H1 (cell line): ENCODE measurements at regions not wholly inside any gene's neighbourhood (a gene's known extent, or its start where the extent isn't known, plus 50 kb on each side); places are given as distances from the start of the nearest gene placed in this dataset.

Experiments used
- CTCF ChIA-PET: fragments of 300-600 bp; sonication (Branson Sonifier 250); formaldehyde crosslinking; loops from one replicate; lab custom pipeline; 2021; ENCODE audit not compliant: partially characterized antibody; lab: Charles Lee
- POLR2A ChIA-PET: fragments of 300-600 bp; sonication (Branson Sonifier 250); formaldehyde crosslinking; loops from one replicate; lab custom pipeline; 2021; ENCODE audit warnings: inconsistent platforms; ENCODE audit not compliant: partially characterized antibody; lab: Charles Lee
- DNase-seq, 2 experiments: peaks; one replicate each; pipeline versions ENCODE4 v3.0.0 to v3.0.0-alpha.2; 2010 to 2022; ENCODE audit warnings: low spot score in 2 of 2, low read depth in 1 of 2, mixed read lengths in 1 of 2
- FAIRE-seq: peaks from 2 replicates; lab custom pipeline; 2011; peaks lifted over from hg19 to GRCh38; lab: Jason Lieb, UNC
- H2AFZ ChIP-seq: 2 replicates; pipeline ENCODE4 v1.8.1; 2012; ENCODE audit warnings: low read length, inconsistent platforms
- H2AK5ac ChIP-seq: 2 replicates; pipeline ENCODE4 v1.6.1; 2013; ENCODE audit warnings: low read depth, low read length
- H2BK120ac ChIP-seq: replicated peaks from 2 replicates; pipeline ENCODE3; 2013; ENCODE audit warnings: low read depth, low read length, inconsistent platforms
- H2BK12ac ChIP-seq: 2 replicates; pipeline ENCODE4 v1.6.1; 2013; ENCODE audit warnings: low read depth, low read length
- H2BK15ac ChIP-seq: 2 replicates; pipeline ENCODE4 v1.6.1; 2013; ENCODE audit warnings: low read length
- H2BK20ac ChIP-seq: 2 replicates; pipeline ENCODE4 v1.6.1; 2013; ENCODE audit warnings: low read length
- H2BK5ac ChIP-seq: 2 replicates; pipeline ENCODE4 v1.6.1; 2013; ENCODE audit warnings: low read depth, low read length
- H3K14ac ChIP-seq: 2 replicates; pipeline ENCODE4 v1.6.1; 2013; ENCODE audit warnings: inconsistent platforms; ENCODE audit not compliant: insufficient read length
- H3K18ac ChIP-seq: 2 replicates; pipeline ENCODE4 v1.6.1; 2013; ENCODE audit warnings: low read length; ENCODE audit errors: extremely low read depth
- H3K23ac ChIP-seq: 2 replicates; pipeline ENCODE4 v1.6.1; 2013; ENCODE audit warnings: inconsistent platforms; ENCODE audit not compliant: insufficient read length
- H3K23me2 ChIP-seq: 2 replicates; pipeline ENCODE4 v1.6.1; 2013; ENCODE audit warnings: low read depth, low read length
- H3K27ac ChIP-seq: 2 replicates; pipeline ENCODE4 v1.6.1; 2011; ENCODE audit warnings: low read depth, low read length, inconsistent platforms
- H3K27me3 ChIP-seq, 4 experiments: replicated peaks in 1 of 4; 1 replicate in 1 of 4; 2 replicates in 3 of 4; pipeline versions ENCODE4 v1.6.1 to v1.8.1; 2011 to 2013; ENCODE audit warnings: low read length in 3 of 4, mild to moderate bottlenecking in 3 of 4, inconsistent platforms in 2 of 4, mixed read lengths in 2 of 4, moderate library complexity in 1 of 4; ENCODE audit not compliant: control insufficient read depth in 3 of 4, insufficient read depth in 3 of 4; ENCODE audit errors: extremely low read depth in 1 of 4
- H3K36me3 ChIP-seq, 4 experiments: 2 replicates each; pipeline versions ENCODE4 v1.6.1 to v1.8.1; 2011 to 2013; ENCODE audit warnings: mild to moderate bottlenecking in 4 of 4, low read length in 3 of 4, moderate library complexity in 2 of 4, control low read depth in 1 of 4, inconsistent platforms in 1 of 4; ENCODE audit not compliant: insufficient read depth in 4 of 4, control insufficient read depth in 2 of 4
- H3K4ac ChIP-seq: replicated peaks from 2 replicates; pipeline ENCODE3; 2013; ENCODE audit warnings: low read length, low read depth, mixed read lengths, inconsistent platforms; ENCODE audit not compliant: insufficient read length
- H3K4me1 ChIP-seq, 4 experiments: replicated peaks in 1 of 4; 1 replicate in 1 of 4; 2 replicates in 3 of 4; pipeline versions ENCODE4 v1.6.1 to v1.8.1; 2011 to 2013; ENCODE audit warnings: low read length in 3 of 4, inconsistent platforms in 2 of 4, mixed read lengths in 1 of 4; ENCODE audit not compliant: insufficient read depth in 4 of 4, control insufficient read depth in 3 of 4
- H3K4me2 ChIP-seq, 2 experiments: 2 replicates each; pipeline versions ENCODE4 v1.6.1 to v1.8.1; 2011 to 2013; ENCODE audit warnings: low read depth in 2 of 2, low read length in 2 of 2, control low read depth in 1 of 2, inconsistent platforms in 1 of 2, mild to moderate bottlenecking in 1 of 2; ENCODE audit not compliant: insufficient read depth in 1 of 2
- H3K4me3 ChIP-seq, 4 experiments: fragments of 200-600, 300-600 bp in 1 of 4; sonication (generic), shearing (Covaris generic), sonication (Bioruptor Twin) in 1 of 4; 2 replicates each; pipeline versions ENCODE4 v1.5.1 to v1.8.1; 2011 to 2016; ENCODE audit warnings: low read length in 4 of 4, low read depth in 3 of 4, control low read depth in 2 of 4, inconsistent platforms in 2 of 4, mild to moderate bottlenecking in 2 of 4, mixed read lengths in 1 of 4, moderate library complexity in 1 of 4; ENCODE audit not compliant: insufficient read depth in 2 of 4; ENCODE audit errors: extremely low read depth in 1 of 4
- H3K56ac ChIP-seq: replicated peaks from 2 replicates; pipeline ENCODE3; 2013; ENCODE audit warnings: low read depth, mild to moderate bottlenecking, mixed read lengths, low read length, inconsistent platforms; ENCODE audit not compliant: insufficient read length
- H3K79me1 ChIP-seq: 2 replicates; pipeline ENCODE4 v1.6.1; 2013; ENCODE audit warnings: low read depth, low read length, control low read depth
- H3K79me2 ChIP-seq, 2 experiments: 2 replicates each; pipeline versions ENCODE4 v1.6.1 to v1.8.1; 2012 to 2013; ENCODE audit warnings: low read length in 2 of 2, mild to moderate bottlenecking in 2 of 2, inconsistent platforms in 1 of 2; ENCODE audit not compliant: insufficient read depth in 2 of 2, control insufficient read depth in 1 of 2
- H3K9ac ChIP-seq, 4 experiments: replicated peaks in 1 of 4; 1 replicate in 1 of 4; 2 replicates in 3 of 4; pipeline versions ENCODE4 v1.6.1 to v1.8.1; 2011 to 2013; ENCODE audit warnings: low read depth in 3 of 4, low read length in 3 of 4, control low read depth in 2 of 4, mild to moderate bottlenecking in 2 of 4, moderate library complexity in 2 of 4, inconsistent platforms in 1 of 4; ENCODE audit errors: extremely low read depth in 1 of 4
- H3K9me3 ChIP-seq, 2 experiments: 2 replicates each; pipeline versions ENCODE4 v1.6.1 to v1.8.1; 2012 to 2013; ENCODE audit warnings: mild to moderate bottlenecking in 2 of 2, moderate library complexity in 2 of 2, control low read depth in 1 of 2, inconsistent platforms in 1 of 2, low read depth in 1 of 2, low read length in 1 of 2, mixed read lengths in 1 of 2; ENCODE audit not compliant: insufficient read depth in 2 of 2
- H4K20me1 ChIP-seq, 2 experiments: replicated peaks in 1 of 2; 2 replicates each; pipeline versions ENCODE3 to v1.8.1; 2011 to 2013; ENCODE audit warnings: inconsistent platforms in 2 of 2, low read length in 2 of 2, mild to moderate bottlenecking in 1 of 2; ENCODE audit not compliant: insufficient read depth in 2 of 2, control insufficient read depth in 1 of 2
- H4K5ac ChIP-seq: 2 replicates; pipeline ENCODE4 v1.6.1; 2013; ENCODE audit warnings: low read length, low read depth, mixed read lengths, inconsistent platforms; ENCODE audit not compliant: insufficient read length
- H4K8ac ChIP-seq: 2 replicates; pipeline ENCODE4 v1.8.0; 2013; ENCODE audit warnings: mild to moderate bottlenecking, moderate library complexity, low read length, inconsistent platforms; ENCODE audit not compliant: insufficient read depth; ENCODE audit errors: extremely low read depth
- H4K91ac ChIP-seq: replicated peaks from 2 replicates; pipeline ENCODE3; 2013; ENCODE audit warnings: low read length, mixed read lengths, inconsistent platforms; ENCODE audit not compliant: insufficient read length
- YY1 ChIP-seq: IDR thresholded peaks from 2 replicates; pipeline ENCODE4 v1.6.1; 2011; ENCODE audit warnings: low read depth, mild to moderate bottlenecking, low read length
- WGBS, 2 experiments: shearing (Covaris generic) in 1 of 2; methylation state at CpG; one replicate each; pipeline versions ENCODE4 v1.1.6 to v1.1.7; 2013 to 2015; ENCODE audit warnings: low lambda C conversion rate in 2 of 2, mixed read lengths in 2 of 2, inconsistent platforms in 1 of 2, low coverage in 1 of 2, missing lambda C conversion rate in 1 of 2; ENCODE audit not compliant: insufficient replicate concordance in 2 of 2, insufficient coverage in 1 of 2, insufficient read length in 1 of 2; ENCODE audit errors: extremely low coverage in 1 of 2, missing lambda C conversion rate in 1 of 2; 5-methylcytosine and 5-hydroxymethylcytosine counted together

GRCh38 chr14:83556065-83556464 is 1973.9 kb upstream of the FLRT2 start:
- Histone ChIP-seq H2AFZ (no peak overlapping the region), H3K23me2 (no peaks in the 10 kb centered on the region; the same call in 1 of the 2 replicates), H2BK5ac (no peak overlapping the region), H4K8ac (no peak overlapping the region), H3K18ac (no peak overlapping the region), H3K9ac (no peak overlapping the region), H3K27me3 (no peaks in the 10 kb centered on the region), H3K4me2 (no peak overlapping the region), H2BK120ac (no peak overlapping the region), H3K36me3 (no peaks in the 10 kb centered on the region), H2BK15ac (no peak overlapping the region), H3K14ac (no peak overlapping the region), H3K79me1 (no peaks in the 10 kb centered on the region), H4K91ac (no peak overlapping the region), H2BK20ac (no peak overlapping the region), H3K4me3 (no peak overlapping the region), H3K9me3 (peaks cover 0 to 4% of the 10 kb centered on the region in 2 experiments; a peak in 1 of 4 replicates), H3K23ac (no peak overlapping the region), H3K4ac (no peak overlapping the region), H2BK12ac (no peak overlapping the region), H3K4me1 (no peaks in the 10 kb centered on the region), H4K5ac (no peak overlapping the region), H3K56ac (no peak overlapping the region), H4K20me1 (no peaks in the 10 kb centered on the region), H3K27ac (no peak overlapping the region), H3K79me2 (no peaks in the 10 kb centered on the region), H2AK5ac (no peak overlapping the region)
- no peak for FAIRE-seq
- DNase-seq: no peak
- WGBS, 2 experiments: 100% methylated on average over 2 of the region's 2 CpGs; no CpG with 5 or more reads in 1 of the 2 experiments
- POLR2A ChIA-PET: no interaction called here
- CTCF ChIA-PET: interaction anchor here (0.7 kb wide), 1 partner anchor 271 kb away, joined by 3 read pairs; no protein-coding TSS in a partner anchor
- no peak for TF ChIP-seq YY1
